ENCODE measurements at regions not wholly inside any gene's neighbourhood (a gene's known extent, or its start where the extent isn't known, plus 50 kb on each side); places are given as distances from the start of the nearest gene placed in this dataset.

GRCh38 chr5:56749842-56750241 is 65.5 kb upstream of the MAP3K1 start:
- Histone ChIP-seq H3T11ph (ENCODE audit: low read length) (no peak overlapping the region), H2BK15ac (ENCODE audit: low read depth, low read length) (no peak overlapping the region)
- DNase-seq = no peak

More at GRCh38 chr5:56749842-56750241, 65.5 kb upstream of the MAP3K1 start:
- no peak overlapping the region for H2BK5ac ChIP-seq (ENCODE audit: insufficient read length, low read length)
- no peak overlapping the region for H3K18ac ChIP-seq (ENCODE audit: insufficient read length, low read depth, low read length)
- H3K27ac ChIP-seq (ENCODE audit: insufficient read length, low read depth, low read length) = no peak overlapping the region
- H3K4me1 ChIP-seq (ENCODE audit: insufficient read depth, low read length) = no peaks in the 10 kb centered on the region
- no peak overlapping the region for H2BK20ac ChIP-seq (ENCODE audit: low read depth, low read length, poor library complexity, severe bottlenecking)
- H3K4ac ChIP-seq (ENCODE audit: low read depth, low read length) = no peak overlapping the region
- H3K4me2 ChIP-seq (ENCODE audit: insufficient read depth, insufficient read length, low read length) = no peak overlapping the region
- H3K23me2 ChIP-seq (ENCODE audit: insufficient read length, low read depth, low read length, poor library complexity, severe bottlenecking) = no peaks in the 10 kb centered on the region
- Mint-ChIP-seq H3K4me3 (no peak overlapping the region), H3K4me1 (no peaks in the 10 kb centered on the region), H3K9me3 (peaks cover 10 to 11% of the 10 kb centered on the region in 2 experiments; a peak in 4 of 5 replicates), H3K27ac (no peak overlapping the region), H3K27me3 (ENCODE audit: low read depth) (no peaks in the 10 kb centered on the region), H3K36me3 (ENCODE audit: insufficient read depth in 1 of 3, low read depth in 3 of 3) (peaks cover 0 to 10% (median 0%) of the 10 kb centered on the region in 3 experiments; a peak in 1 of 7 replicates)
- H2BK12ac ChIP-seq (ENCODE audit: insufficient read length, low read depth, low read length) = no peak overlapping the region
- TF ChIP-seq, protein P1, sequence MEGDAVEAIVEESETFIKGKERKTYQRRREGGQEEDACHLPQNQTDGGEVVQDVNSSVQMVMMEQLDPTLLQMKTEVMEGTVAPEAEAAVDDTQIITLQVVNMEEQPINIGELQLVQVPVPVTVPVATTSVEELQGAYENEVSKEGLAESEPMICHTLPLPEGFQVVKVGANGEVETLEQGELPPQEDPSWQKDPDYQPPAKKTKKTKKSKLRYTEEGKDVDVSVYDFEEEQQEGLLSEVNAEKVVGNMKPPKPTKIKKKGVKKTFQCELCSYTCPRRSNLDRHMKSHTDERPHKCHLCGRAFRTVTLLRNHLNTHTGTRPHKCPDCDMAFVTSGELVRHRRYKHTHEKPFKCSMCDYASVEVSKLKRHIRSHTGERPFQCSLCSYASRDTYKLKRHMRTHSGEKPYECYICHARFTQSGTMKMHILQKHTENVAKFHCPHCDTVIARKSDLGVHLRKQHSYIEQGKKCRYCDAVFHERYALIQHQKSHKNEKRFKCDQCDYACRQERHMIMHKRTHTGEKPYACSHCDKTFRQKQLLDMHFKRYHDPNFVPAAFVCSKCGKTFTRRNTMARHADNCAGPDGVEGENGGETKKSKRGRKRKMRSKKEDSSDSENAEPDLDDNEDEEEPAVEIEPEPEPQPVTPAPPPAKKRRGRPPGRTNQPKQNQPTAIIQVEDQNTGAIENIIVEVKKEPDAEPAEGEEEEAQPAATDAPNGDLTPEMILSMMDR (conservative IDR thresholded peaks at IDR 0.05) = no peak
- H3K9me3 ChIP-seq (ENCODE audit: control insufficient read depth, low read depth, low read length) = no peaks in the 10 kb centered on the region
- no peak overlapping the region for H4K8ac ChIP-seq (replicated peaks; ENCODE audit: insufficient read length, low read depth, low read length)
- no peaks in the 10 kb centered on the region for H3K27me3 ChIP-seq (ENCODE audit: insufficient read depth, low read length)
- no peak overlapping the region for H4K91ac ChIP-seq (ENCODE audit: insufficient read length, low read depth, low read length)
- H2BK120ac ChIP-seq (ENCODE audit: low read depth, low read length, poor library complexity, severe bottlenecking) = no peak overlapping the region
- no peak overlapping the region for H2AFZ ChIP-seq (ENCODE audit: low read length)
- WGBS (ENCODE audit: extremely low coverage, insufficient read length, low lambda C conversion rate) = no CpG with 5 or more reads among the region's 3 CpGs
- no peak overlapping the region for H3K23ac ChIP-seq (ENCODE audit: insufficient read length, low read depth, low read length)
- no peak overlapping the region for H3K9ac ChIP-seq (ENCODE audit: extremely low read depth, insufficient read length, low read length)
- no peak overlapping the region for H3K14ac ChIP-seq (ENCODE audit: insufficient read depth, low read length)
- H4K20me1 ChIP-seq (ENCODE audit: control insufficient read depth, insufficient read depth, insufficient read length) = no peaks in the 10 kb centered on the region
- no peaks in the 10 kb centered on the region for H3K79me2 ChIP-seq (ENCODE audit: insufficient read depth, low read length)
- H3K56ac ChIP-seq (ENCODE audit: insufficient read length, low read depth, low read length) = no peak overlapping the region
- H3K79me1 ChIP-seq (ENCODE audit: insufficient read depth, low read depth, low read length, poor library complexity, severe bottlenecking) = no peaks in the 10 kb centered on the region
- H4K5ac ChIP-seq (ENCODE audit: insufficient read length, low read depth, low read length) = no peak overlapping the region
- H2AK5ac ChIP-seq (ENCODE audit: insufficient read length, low read length) = no peak overlapping the region

All from H9 (cell line).